A673 (cell line): ENCODE measurements at regions not wholly inside any gene's neighbourhood (a gene's known extent, or its start where the extent isn't known, plus 50 kb on each side); places are given as distances from the start of the nearest gene placed in this dataset.

ENCODE experiments used
- EZH2 ChIP-seq: fragments of 200-600 bp; sonication (generic); IDR thresholded peaks from 2 replicates; pipeline ENCODE4 v1.6.1; 2017; ENCODE audit warnings: borderline replicate concordance, low read depth, mild to moderate bottlenecking, mixed read lengths, antibody characterized with exemption, low read length; ENCODE audit not compliant: poor library complexity, severe bottlenecking
- TF ChIP-seq, protein P1 (sequence below): fragments of 300-800, 200-600 bp; sonication (generic); conservative IDR thresholded peaks from 2 replicates; pipeline ENCODE4 v1.5.1; 2017; ENCODE audit warnings: low read depth, mild to moderate bottlenecking, antibody characterized with exemption, low read length, moderate library complexity, mixed read lengths

DNA sequence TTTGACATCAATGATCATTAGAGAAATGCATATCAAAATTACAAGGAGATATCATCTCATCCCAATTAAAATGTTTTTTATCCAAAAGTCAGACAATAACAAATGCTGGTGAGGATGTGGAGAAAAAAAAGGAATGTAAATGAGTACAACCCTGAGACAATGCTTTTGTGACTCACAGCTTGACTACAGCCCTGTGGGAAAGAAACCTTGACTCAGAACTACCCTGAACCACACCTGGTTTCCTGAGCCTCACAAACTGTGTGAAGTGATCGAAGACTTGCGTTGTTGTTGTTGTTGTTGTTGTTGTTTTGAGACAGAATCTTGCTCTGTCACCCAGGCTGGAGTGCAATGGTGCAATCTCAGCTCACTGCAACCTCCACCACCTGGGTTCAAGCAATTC is 266.6 kb upstream of the MYT1L start:
- TF ChIP-seq EZH2: no peak
- TF ChIP-seq, protein P1, sequence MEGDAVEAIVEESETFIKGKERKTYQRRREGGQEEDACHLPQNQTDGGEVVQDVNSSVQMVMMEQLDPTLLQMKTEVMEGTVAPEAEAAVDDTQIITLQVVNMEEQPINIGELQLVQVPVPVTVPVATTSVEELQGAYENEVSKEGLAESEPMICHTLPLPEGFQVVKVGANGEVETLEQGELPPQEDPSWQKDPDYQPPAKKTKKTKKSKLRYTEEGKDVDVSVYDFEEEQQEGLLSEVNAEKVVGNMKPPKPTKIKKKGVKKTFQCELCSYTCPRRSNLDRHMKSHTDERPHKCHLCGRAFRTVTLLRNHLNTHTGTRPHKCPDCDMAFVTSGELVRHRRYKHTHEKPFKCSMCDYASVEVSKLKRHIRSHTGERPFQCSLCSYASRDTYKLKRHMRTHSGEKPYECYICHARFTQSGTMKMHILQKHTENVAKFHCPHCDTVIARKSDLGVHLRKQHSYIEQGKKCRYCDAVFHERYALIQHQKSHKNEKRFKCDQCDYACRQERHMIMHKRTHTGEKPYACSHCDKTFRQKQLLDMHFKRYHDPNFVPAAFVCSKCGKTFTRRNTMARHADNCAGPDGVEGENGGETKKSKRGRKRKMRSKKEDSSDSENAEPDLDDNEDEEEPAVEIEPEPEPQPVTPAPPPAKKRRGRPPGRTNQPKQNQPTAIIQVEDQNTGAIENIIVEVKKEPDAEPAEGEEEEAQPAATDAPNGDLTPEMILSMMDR: no peak
